GM18858 (cell line): ENCODE measurements at regions not wholly inside any gene's neighbourhood (a gene's known extent, or its start where the extent isn't known, plus 50 kb on each side); places are given as distances from the start of the nearest gene placed in this dataset.
"Not testable (repeated sequence)": the region's sequence is repeated elsewhere in the genome, so short reads cannot be mapped to it uniquely, and the experiment has no call there.

Experiments
- ATAC-seq: cut with Tn5 transposase; IDR thresholded peaks from one replicate; pipeline ENCODE4 v1.9.1; 2021; ENCODE audit not compliant: unreplicated experiment

DNA sequence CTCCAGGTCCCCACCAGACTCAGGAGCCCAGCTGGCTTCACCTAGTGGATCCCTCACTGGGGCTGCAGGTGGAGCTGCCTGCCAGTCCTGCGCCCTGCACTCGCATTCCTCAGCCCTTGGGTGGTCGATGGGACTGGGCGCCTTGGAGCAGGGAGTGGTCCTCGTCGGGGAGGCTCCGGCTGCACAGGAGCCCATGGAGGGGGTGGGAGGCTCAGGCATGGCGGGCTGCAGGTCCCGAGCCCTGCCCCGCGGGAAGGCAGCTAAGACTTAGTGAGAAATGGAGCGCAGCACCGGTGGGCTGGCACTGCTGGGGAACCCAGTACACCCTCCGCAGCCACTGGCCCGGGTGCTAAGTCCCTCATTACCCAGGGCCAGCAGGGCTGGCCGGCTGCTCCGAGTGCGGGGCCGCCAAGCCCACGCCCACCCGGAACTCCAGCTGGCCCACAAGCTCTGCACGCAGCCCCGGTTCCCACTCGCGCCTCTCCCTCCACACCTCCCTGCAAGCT lies 203.4 kb downstream of the DSC3 start:
- ATAC-seq: not testable (repeated sequence)

DNA sequence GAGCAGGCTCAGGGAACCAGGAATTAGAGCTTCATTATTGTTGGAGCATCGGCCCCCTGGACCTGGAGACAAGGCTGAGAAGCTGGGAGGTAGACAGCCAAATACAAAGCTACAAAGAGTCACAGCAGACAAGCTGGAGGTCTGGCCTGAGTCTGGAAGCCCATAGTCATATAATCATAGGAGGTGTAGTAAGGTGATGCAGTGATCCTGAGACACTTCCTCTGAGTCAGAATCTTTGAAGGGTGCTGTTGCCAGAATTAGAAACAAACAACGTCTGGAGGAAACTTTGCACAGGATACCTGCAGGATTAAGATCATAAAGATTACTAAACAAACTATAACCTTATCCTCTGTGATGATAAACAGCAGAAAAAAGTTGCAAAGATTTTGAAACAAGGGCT lies 213.8 kb downstream of the DSC3 start:
- ATAC-seq: no peak

GRCh38 chr18:30819619-30820018 lies 222.9 kb downstream of the DSC3 start:
- ATAC-seq: no peak

DNA sequence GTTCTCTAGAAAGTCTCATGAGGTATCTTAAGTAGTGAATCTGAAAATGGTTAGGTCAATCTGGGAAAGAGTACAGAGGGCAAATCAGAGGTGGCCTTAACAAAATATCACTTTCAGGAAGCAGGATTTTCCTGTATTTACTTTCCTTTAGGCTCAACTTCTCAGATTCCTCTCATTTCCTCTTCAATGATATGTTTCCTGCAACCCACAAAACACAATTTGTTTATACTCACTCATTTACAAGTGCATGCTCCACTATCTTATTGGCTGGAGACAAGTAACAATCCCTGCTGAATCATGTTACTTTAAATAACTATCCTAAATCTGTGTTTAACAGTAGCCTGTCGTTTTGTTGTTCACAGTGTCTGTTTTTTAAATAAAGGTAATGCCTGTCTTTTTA lies 228.1 kb downstream of the DSC3 start:
- no peak for ATAC-seq

DNA sequence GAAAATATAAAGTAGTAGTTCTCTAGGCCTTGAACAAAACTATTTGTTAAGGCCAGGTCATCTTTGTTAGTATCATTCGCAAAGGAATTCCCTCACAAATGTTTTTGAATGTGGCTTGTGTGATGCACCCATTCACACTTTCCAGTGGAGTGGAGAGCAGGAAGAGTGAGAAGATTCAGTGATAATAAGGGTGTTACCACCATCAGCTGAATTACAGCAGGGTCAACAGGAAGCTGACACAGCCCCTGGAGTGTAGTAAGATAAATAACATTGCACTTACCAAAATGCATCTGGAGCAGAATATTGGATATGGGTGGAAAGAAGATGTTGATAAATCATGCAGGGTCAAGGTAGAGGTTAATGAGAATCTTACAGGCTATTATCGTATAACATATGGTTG lies 231.0 kb downstream of the DSC3 start:
- no peak for ATAC-seq

- ATAC-seq: no peak
Observed at GRCh38 chr18:30810580-30810979, 232.0 kb downstream of the DSC3 start.

- no peak for ATAC-seq
Observed at GRCh38 chr18:30806823-30807222, 235.7 kb downstream of the DSC3 start.

DNA sequence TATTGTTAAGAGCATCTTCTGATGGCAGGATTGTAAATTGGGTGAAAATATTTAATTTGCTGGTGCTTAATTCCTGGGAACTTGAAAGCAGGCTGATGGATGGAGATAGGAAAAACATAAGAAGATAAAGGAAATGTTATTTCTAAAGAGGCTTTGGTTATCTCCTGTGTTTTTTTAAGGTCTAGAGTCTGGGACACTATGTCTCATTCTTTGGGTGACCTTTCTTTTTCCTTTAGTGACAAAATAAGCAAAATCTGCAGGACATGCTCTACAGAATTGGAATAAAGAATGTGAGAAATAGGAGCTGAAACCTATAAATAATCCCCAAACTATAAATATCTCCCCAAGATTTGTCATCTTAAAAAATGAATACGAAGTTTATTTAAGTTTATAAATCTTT lies 241.7 kb downstream of the DSC3 start:
- no peak for ATAC-seq

DNA sequence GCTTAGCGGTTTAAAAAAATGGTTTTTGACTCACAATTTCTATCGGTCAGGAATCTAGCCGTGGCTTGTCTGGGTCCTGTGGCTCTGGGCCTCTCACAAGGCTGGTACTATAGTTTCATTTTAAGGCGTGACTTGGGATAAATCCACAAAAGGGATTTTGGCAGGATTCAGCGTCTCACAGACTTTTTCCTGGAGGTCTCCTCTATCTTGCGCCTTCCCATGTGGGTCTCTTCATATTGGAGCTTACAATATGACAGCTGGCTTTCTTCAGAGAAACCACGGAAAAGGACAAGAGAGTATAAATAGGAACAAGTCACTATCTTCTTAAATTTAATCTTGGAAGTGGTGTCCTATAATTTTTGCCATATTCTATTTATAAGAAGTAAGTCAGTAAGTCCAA lies 250.5 kb downstream of the DSC3 start:
- no peak for ATAC-seq

- not testable (repeated sequence) for ATAC-seq
Observed at GRCh38 chr18:30788411-30788991, 254.0 kb downstream of the DSC3 start.

- ATAC-seq: no peak
Observed at GRCh38 chr18:30787410-30787809, 255.1 kb downstream of the DSC3 start.

GRCh38 chr18:30781601-30782000 lies 260.9 kb downstream of the DSC3 start:
- ATAC-seq: no peak

DNA sequence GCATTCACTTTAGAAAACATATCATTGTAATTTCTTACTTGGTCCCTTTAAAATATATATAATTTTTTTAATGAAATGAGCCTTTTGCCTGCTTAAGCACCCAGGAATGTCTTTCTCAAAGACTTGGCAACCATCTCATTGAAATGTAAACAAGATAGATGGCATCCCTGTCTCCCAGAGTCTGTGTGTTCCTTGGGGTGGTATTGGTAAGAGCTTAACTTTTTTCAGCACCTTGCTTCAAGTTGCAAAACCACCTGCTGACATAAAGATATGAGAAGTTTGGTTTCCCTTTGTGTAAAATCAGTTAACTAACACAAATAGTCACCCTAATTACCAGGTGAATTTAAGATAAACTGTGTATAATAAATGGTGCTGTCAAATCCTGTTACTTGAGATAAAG lies 266.9 kb downstream of the DSC3 start:
- no peak for ATAC-seq

GRCh38 chr18:30772170-30772569 lies 270.4 kb downstream of the DSC3 start:
- not testable (repeated sequence) for ATAC-seq

DNA sequence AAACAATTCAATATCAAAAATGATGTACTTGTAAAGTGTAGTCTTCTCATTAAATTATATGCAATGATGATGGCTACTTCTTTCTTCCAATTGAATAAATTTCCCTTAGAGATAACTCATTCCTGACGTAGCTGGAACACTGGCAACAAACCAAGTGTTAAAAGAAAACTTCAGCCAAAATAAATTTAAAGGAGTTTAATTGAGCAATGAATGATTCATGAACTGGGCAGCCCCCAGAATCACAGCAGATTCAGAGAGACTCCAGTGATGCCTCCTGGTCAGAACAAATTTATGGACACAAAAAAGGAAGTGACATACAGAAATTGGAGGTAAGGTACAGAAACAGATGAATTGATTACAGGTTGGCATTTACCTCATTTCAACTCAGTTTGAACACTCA lies 276.5 kb downstream of the DSC3 start:
- no peak for ATAC-seq

DNA sequence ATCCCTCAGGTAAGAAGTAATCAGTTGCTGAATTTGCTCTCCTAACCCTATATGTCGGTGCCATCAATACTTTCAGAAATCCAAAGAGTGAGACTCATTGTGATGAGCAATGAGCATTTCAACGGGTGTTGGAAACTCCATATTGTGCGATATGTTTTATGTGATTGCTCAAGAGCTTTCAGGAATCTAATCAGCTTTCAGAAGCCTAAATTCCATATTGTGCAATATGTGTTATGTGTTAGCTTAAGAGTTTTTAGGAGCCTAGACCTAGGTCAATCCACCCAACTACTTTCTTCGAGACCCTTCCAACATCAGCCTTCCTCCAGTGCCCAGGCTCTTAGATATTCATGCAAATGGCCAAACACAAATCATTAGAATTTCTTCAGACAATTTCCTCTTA lies 277.3 kb downstream of the DSC3 start:
- no peak for ATAC-seq

DNA sequence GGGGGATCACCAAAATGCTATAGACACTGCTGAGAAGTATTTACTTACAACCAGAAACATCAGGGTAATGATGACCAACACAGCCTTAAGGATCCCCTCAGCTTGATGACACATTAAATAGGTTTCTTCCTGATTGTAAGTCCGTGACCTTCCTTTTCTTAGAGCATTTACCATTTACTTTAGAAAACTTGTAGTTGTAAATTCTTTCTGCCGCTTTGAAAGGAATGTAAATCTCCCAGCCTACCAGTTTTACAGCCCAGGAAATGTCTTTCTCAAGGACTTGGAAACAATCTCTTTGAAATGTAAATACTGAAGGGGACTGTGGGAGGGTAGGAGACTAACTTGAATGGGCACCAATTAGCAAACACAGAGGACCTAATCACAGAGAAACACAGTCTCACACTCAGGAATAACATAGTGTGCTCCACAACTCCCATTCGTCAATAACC lies 278.6 kb downstream of the DSC3 start:
- no peak for ATAC-seq

GRCh38 chr18:30754846-30755245 lies 287.7 kb downstream of the DSC3 start:
- ATAC-seq: no peak

DNA sequence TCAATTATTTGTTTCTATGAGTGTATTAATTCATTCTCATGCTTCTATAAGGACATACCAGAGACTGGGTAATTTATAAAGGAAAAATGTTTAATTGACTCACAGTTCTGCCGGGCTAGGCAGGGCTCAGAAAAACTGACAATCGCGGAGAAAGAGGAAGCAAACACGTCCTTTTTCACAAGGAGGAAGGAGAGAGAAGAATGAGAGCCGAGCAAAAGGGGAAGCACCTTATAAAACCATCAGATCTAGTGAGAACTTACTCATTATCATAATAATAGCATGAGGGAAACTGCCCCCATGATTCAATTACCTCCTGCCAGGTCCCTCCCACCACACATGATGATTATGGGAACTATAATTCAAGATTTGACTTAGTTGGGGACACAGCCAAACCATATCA lies 294.0 kb downstream of the DSC3 start:
- ATAC-seq: no peak

DNA sequence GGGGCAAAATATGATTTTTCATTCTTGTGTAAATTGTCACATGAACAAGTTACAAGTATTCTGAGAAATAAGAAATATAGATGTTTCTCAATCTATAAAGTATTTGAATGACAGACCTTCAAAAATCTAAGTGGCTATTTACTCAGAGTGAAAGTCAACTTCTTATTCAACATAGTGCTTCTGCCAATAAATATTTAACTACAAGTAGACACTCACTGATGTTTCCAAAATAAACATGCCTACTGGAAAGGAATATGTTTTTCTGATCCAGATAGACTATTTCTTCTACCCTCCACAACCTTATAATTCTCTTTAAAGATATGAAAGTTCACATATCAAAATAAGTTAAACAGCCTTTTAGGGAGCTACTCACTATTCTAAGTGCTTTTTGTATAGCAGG lies 296.3 kb downstream of the DSC3 start:
- no peak for ATAC-seq

DNA sequence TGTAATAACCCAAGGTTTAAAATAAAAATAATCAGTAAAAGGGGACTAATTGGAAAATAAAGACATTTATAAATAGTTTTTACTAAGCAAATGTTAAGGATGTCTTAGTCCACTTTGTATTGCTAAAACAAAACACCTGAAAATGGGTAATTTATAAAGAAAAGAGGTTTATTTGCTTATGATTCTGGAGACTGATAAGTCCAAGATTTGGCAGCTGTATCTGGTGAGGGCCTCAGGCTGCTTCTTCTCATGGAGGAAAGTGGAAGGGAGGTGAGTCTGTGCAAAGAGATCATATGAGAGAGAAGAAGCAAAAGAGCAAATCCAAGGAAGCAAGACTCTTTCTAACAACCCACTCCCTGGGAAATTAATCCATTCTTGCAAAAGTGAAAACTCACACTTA lies 299.5 kb downstream of the DSC3 start:
- ATAC-seq: no peak

- ATAC-seq: no peak
Observed at GRCh38 chr18:30730915-30731314, 311.6 kb downstream of the DSC3 start.

GRCh38 chr18:30727849-30728248 lies 314.7 kb downstream of the DSC3 start:
- no peak for ATAC-seq
